Vagina (tissue), 2 donors: ENCODE measurements at regions not wholly inside any gene's neighbourhood (a gene's known extent, or its start where the extent isn't known, plus 50 kb on each side); places are given as distances from the start of the nearest gene placed in this dataset.

ENCODE experiments used
- POLR2A ChIP-seq, 2 donors: fragments of 450-650 bp; IDR thresholded peaks; one replicate each; pipeline ENCODE4 v1.6.1; 2017; ENCODE audit warnings: antibody characterized with exemption in 2 of 2, mild to moderate bottlenecking in 2 of 2, moderate library complexity in 2 of 2
- POLR2AphosphoS5 ChIP-seq, 2 donors: sonication (generic); formaldehyde crosslinking; IDR thresholded peaks; one replicate each; pipeline ENCODE4 v1.9.0; 2017; ENCODE audit warnings: antibody characterized with exemption in 2 of 2, mild to moderate bottlenecking in 2 of 2, low read depth in 1 of 2; ENCODE audit not compliant: insufficient read depth in 1 of 2
- TF ChIP-seq, protein P1 (sequence below), 3 experiments: fragments of 450-650 bp in 2 of 3; fragments of 200-600 bp in 1 of 3; sonication (generic) in 1 of 3; IDR thresholded peaks; one replicate each; pipeline ENCODE4 v1.5.1; 2017 to 2019; ENCODE audit warnings: antibody characterized with exemption in 3 of 3, mild to moderate bottlenecking in 2 of 3, moderate library complexity in 2 of 3

DNA sequence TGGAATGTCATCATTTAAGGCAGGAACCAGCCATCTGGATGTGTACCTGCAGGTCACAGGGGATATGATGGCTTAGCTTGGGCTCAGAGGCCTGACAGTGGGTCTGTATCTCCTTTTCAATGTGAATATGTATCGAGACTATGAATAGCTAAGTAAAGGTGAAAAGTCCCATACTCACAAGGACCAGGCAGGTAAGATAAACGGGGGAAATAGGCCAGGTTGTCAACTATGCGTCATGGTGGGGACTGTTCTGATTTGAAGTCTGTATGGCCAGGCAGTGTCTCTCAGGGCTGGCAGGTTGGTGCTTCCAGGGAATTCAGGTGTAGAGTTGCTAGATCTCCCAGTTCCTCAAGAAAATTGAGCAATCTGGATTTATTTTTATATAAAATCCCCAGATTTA lies 987.9 kb upstream of the WWC1 start:
- no peak for TF ChIP-seq POLR2A (IDR thresholded peaks at IDR 0.05)
- TF ChIP-seq, protein P1, sequence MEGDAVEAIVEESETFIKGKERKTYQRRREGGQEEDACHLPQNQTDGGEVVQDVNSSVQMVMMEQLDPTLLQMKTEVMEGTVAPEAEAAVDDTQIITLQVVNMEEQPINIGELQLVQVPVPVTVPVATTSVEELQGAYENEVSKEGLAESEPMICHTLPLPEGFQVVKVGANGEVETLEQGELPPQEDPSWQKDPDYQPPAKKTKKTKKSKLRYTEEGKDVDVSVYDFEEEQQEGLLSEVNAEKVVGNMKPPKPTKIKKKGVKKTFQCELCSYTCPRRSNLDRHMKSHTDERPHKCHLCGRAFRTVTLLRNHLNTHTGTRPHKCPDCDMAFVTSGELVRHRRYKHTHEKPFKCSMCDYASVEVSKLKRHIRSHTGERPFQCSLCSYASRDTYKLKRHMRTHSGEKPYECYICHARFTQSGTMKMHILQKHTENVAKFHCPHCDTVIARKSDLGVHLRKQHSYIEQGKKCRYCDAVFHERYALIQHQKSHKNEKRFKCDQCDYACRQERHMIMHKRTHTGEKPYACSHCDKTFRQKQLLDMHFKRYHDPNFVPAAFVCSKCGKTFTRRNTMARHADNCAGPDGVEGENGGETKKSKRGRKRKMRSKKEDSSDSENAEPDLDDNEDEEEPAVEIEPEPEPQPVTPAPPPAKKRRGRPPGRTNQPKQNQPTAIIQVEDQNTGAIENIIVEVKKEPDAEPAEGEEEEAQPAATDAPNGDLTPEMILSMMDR (IDR thresholded peaks at IDR 0.05) = no peak
- no peak for TF ChIP-seq POLR2AphosphoS5 (IDR thresholded peaks at IDR 0.05; ENCODE audit: insufficient read depth in 1 of 2, low read depth in 1 of 2)
